SIG-M5 treated with dmso at 0.1 percent for 504 hours (cell line): ENCODE measurements at regions not wholly inside any gene's neighbourhood (a gene's known extent, or its start where the extent isn't known, plus 50 kb on each side); places are given as distances from the start of the nearest gene placed in this dataset.

ENCODE experiments used
- DNase-seq: peaks from one replicate; lab custom pipeline; 2025; ENCODE audit not compliant: unreplicated experiment; lab: John Stamatoyannopoulos, UW

GRCh38 chr15:39431376-39431775 is 149.5 kb upstream of the THBS1 start:
- no peak for DNase-seq

- no peak for DNase-seq
Observed at GRCh38 chr15:39432026-39432425, 148.9 kb upstream of the THBS1 start.

DNA sequence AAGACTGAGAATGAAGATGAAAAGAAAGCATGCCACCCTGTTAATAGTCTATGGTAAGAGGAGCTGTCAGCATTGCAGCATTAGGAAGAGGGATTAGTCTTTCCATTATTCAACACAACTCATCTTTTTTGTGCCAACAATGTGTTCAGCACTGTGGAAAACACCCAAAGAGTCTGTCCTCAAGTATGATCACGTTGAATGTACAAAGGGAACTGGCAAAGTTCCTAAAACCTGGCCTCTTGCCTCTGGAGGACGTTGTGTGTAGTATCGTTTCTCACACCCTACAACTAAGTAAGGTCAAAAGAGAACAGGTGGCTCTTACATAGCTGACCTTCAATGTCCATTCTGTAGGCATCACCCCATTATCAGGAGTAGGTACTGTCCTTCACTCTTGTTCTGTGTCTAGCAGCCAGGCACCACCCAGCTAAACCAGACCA is 147.9 kb upstream of the THBS1 start:
- DNase-seq = no peak

DNA sequence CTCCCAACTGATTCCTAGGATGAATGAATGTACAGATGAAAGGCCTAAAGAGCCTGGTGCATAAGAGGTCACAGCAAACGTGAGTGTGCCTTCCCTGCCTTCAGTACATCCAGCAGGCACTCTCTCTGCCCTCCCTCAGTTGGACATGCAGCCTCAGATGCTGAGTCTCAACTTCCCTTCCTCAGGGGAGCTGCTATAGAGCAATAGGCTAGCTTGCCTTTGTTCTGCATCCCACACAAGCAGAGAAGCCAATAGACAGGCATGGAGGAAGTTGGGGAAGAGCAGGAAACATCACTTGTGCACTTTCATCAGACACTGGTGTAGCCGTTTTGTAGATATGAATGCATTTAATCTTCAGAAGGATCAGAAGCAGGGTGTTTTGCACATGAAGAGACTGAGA is 147.5 kb upstream of the THBS1 start:
- no peak for DNase-seq

DNA sequence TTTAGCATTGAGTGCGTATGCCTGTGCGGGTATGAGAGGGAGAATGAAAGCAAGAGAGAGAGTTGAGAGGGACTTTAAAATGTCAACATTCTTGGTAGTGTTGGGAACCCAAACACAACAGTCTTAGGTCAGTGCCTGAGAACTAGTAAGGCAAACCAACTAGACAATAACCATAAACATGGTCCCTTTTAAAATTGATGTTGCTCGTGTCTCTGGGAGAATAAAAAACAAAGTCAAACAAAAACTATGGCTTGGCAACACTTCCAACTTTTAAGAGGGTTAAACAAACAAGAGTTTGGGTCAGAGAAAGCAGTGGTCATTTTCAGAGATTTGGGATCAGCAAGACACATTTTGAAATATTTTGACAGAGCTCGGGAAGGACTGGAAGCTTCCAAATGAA is 146.7 kb upstream of the THBS1 start:
- DNase-seq = no peak

DNA sequence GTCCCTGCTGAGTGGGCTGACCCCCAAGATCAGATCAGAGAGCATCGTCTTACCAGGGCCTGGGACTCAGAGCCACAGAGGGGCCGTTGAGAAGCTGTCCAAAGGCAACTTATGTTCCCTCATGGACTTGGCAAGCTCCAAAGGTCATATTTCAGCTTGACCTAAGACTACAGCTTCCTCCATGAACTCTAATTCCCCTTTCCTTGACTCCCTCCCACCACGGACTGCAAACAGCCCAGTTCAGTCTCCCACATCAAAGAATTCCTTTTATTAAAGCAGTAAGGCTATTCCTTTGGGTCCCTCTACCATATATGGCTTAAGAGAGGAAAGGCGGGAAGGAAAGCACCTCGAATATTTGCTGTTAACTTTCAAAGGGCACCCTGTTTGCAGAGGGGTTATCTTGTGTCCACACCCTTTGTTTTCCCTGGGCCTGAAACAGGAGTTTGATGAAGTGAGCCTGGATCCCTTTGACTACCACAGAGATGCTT is 146.1 kb upstream of the THBS1 start:
- DNase-seq = no peak

DNA sequence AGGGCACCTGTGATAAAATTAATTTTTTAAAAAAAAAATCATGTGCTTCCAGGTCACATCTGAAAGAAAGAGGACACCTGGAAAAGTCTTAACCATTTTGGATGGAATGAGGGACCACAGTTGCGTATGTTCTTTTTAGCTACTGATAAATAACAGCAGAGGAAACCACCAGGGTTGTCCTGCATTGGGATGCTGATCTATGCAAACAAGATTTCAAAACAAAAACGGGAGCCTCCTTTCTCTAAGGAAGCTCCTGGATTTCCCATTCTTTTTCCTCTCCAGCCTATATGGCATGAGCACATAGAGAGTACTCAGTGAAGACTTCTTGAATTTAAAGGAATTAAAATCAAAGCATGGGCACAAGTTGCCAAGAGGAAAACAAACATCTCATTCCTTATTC is 145.6 kb upstream of the THBS1 start:
- DNase-seq = no peak

DNA sequence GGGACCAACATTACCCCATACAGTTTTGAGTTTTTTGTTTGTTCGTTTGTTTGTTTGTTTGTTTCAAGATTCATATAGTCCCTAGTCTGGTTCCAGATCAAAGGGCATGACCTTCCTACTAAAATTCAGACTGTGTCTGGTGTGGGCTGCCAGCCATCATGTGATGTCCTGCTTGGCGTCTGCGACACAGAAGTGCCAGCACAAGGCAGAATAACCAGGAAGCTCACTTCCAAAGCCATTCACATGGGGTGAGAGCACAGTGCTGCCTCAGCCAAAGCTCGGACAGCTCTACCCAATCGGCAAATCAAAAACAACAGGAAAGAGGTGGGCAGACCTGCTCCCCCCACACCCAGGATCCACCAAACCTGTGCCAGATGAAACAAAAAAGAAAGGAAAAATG is 142.6 kb upstream of the THBS1 start:
- no peak for DNase-seq

GRCh38 chr15:39438799-39439592 is 141.9 kb upstream of the THBS1 start:
- DNase-seq = no peak

GRCh38 chr15:39442898-39443297 is 138.0 kb upstream of the THBS1 start:
- DNase-seq = no peak

GRCh38 chr15:39443659-39444219 is 137.1 kb upstream of the THBS1 start:
- DNase-seq = no peak

DNA sequence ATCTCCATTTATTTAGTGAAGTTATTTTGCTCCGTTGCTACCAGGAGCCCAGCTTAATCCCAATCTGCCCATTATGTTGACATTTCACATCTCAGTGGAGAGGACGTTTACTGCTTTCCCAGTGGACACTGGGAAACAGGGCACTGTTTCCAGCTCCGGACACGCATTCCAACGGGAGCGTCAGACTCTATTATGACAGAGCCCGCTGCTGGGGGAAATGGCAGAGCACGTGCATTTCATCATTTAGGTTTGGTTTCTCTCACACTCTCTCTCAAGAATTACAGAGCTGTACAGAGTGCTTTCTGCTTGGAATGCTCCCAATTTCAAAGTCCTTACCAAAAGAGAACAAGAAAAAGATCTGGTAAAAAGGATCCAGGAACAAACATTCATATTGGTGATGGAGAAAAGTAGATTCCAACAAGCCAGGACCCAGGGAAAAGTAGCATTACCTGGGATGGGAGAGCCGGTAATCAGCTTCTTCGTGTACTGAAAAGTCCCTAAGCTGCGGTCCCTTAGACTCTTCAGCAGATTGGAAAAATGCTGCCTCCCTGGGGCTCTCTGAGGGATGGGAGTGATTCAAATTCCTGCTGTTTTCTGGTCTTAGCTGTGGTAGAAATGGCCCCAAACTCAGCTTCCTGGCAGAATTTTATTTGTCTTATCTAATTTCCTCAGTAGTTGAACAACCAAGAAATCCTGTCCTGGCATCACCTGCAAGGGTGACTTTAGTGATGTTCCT is 136.0 kb upstream of the THBS1 start:
- no peak for DNase-seq

DNA sequence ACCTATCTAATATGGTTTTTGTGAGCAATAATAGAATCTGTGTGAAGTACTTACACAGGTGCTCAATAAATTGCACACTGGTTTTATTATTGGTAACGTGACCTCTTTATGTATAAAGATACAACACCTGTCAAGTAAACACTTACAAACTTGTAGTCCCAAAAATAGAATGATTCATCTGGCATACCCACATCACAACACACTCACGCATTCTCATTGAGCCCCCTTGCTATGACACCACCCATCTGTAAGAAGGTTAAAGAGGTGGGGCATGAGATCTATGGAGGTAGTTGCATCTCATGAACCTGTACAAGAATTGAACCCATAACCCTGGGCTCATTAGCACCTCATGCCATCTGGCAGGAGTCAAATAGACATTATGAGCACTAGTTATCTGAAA is 134.9 kb upstream of the THBS1 start:
- DNase-seq = no peak

- DNase-seq = no peak
Observed at GRCh38 chr15:39447346-39447745, 133.5 kb upstream of the THBS1 start.

GRCh38 chr15:39447881-39448280 is 133.0 kb upstream of the THBS1 start:
- DNase-seq = no peak

DNA sequence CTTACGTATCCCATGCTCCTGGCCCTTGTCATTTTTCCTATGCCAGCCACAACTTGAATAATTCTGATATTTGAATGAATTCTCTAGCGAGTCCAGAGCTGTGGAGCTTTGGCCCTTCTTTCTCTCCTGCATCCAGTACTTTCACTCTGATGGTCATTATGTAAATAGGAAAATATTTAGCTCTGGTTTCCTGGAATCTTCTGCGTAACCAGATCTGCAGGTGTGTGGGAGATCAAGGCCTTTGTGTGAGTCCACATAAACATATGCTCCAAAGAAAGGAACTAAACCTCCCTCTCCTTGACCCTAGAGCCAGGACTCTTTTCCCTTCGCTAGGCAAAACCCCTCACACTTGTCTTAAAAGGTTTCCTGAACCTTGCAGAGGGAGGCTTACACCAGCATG is 132.5 kb upstream of the THBS1 start:
- DNase-seq = no peak

GRCh38 chr15:39451121-39451688 is 129.7 kb upstream of the THBS1 start:
- no peak for DNase-seq

- no peak for DNase-seq
Observed at GRCh38 chr15:39451871-39452270, 129.0 kb upstream of the THBS1 start.

GRCh38 chr15:39453620-39454019 is 127.3 kb upstream of the THBS1 start:
- peak; percentile 70 for DNase-seq

GRCh38 chr15:39454189-39454986 is 126.5 kb upstream of the THBS1 start:
- DNase-seq = peak; percentile 29

DNA sequence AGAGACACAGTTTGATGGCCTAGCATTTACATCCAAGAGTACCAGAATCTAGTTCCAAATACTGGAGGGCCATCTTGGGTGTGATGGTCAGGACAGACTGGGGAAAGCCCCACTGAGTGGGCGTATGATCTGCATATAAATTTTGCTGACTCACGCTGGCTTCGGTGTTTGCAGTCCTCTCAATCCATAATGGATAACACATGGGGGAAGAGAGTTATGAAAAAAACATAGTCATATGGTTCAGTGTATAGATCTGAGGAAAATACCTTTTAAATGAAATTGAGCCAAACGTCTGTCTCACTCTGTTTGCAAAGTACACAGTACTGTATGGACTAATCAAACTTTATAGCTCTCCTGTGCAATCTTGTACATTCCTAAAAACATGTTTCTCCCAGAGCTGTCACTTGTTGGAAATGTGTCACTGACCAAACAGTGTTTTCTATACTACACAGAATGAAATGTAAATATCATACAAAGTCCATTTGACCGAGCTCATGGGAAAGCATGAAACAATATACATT is 125.3 kb upstream of the THBS1 start:
- DNase-seq = peak; percentile 21
